ENCODE measurements at regions not wholly inside any gene's neighbourhood (a gene's known extent, or its start where the extent isn't known, plus 50 kb on each side); places are given as distances from the start of the nearest gene placed in this dataset.

DNA sequence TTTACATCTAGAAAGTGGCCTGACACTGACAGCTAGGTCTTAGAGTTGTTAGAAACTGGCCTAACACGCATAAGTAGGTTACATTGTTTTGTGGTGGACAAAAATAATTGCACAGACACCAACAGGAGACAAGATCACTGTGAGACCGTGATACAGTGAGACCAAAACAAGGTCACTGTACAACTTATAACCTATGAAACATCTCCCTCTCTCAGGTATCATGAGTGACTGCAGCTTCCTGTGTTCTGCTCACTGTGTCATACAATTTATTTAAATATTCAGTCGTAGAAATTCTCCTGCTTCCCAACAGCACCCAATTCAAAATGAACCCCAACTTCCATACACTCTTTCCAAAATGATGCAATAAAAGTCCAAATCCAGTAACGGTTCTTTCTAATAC lies 2165.2 kb downstream of the PCDH9 start:
- TF ChIP-seq, protein P1, sequence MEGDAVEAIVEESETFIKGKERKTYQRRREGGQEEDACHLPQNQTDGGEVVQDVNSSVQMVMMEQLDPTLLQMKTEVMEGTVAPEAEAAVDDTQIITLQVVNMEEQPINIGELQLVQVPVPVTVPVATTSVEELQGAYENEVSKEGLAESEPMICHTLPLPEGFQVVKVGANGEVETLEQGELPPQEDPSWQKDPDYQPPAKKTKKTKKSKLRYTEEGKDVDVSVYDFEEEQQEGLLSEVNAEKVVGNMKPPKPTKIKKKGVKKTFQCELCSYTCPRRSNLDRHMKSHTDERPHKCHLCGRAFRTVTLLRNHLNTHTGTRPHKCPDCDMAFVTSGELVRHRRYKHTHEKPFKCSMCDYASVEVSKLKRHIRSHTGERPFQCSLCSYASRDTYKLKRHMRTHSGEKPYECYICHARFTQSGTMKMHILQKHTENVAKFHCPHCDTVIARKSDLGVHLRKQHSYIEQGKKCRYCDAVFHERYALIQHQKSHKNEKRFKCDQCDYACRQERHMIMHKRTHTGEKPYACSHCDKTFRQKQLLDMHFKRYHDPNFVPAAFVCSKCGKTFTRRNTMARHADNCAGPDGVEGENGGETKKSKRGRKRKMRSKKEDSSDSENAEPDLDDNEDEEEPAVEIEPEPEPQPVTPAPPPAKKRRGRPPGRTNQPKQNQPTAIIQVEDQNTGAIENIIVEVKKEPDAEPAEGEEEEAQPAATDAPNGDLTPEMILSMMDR (IDR thresholded peaks at IDR 0.05) = no peak
- TF ChIP-seq ZFX (IDR thresholded peaks at IDR 0.05; ENCODE audit: borderline replicate concordance) = no peak

DNA sequence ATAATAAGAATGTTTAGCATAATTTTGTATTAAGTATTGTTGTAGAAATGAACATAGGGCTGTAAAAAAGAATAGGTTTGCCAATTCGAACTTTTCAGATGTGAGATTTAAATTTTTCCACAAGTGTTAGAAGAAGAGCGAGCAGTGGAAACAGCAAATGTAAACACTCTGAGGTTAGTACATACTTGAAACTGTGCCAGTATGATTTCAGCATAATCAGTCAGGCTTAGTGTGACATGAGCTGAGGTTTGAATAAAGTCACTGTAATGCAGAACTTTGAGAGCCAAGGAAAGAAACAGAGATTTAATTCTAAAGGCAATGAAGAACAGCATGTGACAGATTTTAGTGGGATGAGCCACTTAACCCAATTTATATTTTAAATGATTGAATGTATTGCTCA lies 2166.4 kb downstream of the PCDH9 start:
- TF ChIP-seq ZFX (IDR thresholded peaks at IDR 0.05; ENCODE audit: borderline replicate concordance) = no peak
- TF ChIP-seq, protein P1 (IDR thresholded peaks at IDR 0.05) = no peak
- H3K27ac ChIP-seq = no peak overlapping the region

More for the DNA sequence above, 2165.2 kb downstream of the PCDH9 start:
- no peak overlapping the region for H3K27ac ChIP-seq

DNA sequence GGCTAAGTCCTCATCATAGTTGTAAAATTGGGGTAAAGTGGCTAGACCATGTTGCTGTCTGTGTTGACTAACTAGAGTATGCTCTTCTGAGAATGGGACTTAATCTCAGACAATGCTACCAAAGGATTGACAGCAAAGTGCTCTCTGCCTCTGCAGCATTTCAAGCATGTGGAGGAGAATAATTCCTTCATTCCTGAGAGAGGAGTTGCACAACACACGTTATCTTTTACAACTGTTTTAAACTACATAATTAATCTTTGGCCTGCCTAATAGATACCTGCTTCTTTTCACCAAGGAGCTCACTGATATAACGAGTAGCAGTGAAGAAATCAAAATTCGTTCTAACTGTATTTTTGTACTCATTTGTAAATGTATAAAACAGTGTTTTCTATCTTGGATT lies 2172.2 kb downstream of the PCDH9 start:
- no peak overlapping the region for H3K27ac ChIP-seq
- TF ChIP-seq ZFX (IDR thresholded peaks at IDR 0.05; ENCODE audit: borderline replicate concordance) = no peak
- TF ChIP-seq, protein P1 (IDR thresholded peaks at IDR 0.05) = no peak

DNA sequence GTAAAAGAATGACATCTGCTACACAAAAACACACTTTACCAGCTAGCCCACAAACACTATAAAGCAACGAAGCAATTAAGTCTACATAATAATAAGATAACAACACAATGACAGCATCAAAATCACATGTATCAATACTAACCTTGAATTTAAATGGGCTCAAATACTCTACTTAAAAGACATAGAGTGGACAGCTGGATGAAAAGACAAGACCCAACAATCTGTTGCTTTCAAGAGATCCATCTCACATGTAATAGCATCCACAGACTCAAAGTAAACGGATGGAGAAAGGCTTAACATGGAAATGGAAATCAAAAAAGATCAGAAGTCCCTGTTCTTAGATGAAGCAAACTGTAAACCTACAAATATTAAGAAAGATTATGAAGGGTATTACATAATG lies 2175.9 kb downstream of the PCDH9 start:
- TF ChIP-seq, protein P1 (IDR thresholded peaks at IDR 0.05) = no peak
- TF ChIP-seq ZFX (IDR thresholded peaks at IDR 0.05; ENCODE audit: borderline replicate concordance) = no peak
- H3K27ac ChIP-seq = no peak overlapping the region

DNA sequence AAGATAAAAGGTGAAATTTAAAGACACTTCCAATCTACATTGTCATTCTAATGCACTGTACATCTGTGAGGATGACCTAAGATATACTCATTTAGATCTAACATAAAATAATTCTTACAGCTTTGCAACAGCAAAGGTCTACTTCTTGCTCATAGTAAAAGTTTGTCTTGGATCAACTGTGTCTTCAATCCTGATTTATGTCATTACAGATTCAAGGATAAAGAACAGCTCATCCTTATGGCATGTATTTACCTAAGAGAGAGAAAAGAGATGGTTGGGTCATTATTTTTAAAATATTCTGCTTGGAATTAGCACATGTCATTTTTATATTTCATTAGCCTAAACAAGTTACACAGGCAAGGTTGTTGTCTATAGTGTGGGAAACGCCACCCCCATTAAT lies 2193.1 kb downstream of the PCDH9 start:
- TF ChIP-seq, protein P1 (IDR thresholded peaks at IDR 0.05) = no peak
- no peak for TF ChIP-seq ZFX (IDR thresholded peaks at IDR 0.05; ENCODE audit: borderline replicate concordance)
- no peak overlapping the region for H3K27ac ChIP-seq

DNA sequence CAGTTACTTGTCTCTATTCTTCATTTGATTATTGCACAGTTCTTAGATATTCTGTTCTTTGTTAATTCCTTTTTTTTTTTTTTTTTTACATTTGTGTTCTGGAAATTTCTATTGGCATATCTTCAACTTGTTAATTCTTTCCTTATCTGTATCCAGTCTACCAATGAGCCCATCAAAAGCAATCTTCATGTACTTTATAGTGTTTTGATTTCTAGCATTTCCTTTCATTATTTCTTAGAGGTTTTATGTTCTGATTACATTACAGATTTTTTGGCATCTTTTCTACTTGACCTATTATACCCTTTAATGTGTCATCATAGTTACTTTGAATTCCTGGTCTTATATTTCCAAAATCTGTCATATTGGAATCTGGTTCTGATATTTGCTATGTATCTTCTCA lies 2194.8 kb downstream of the PCDH9 start:
- TF ChIP-seq ZFX (IDR thresholded peaks at IDR 0.05; ENCODE audit: borderline replicate concordance) = no peak
- TF ChIP-seq, protein P1 (IDR thresholded peaks at IDR 0.05) = no peak
- H3K27ac ChIP-seq = no peak overlapping the region

DNA sequence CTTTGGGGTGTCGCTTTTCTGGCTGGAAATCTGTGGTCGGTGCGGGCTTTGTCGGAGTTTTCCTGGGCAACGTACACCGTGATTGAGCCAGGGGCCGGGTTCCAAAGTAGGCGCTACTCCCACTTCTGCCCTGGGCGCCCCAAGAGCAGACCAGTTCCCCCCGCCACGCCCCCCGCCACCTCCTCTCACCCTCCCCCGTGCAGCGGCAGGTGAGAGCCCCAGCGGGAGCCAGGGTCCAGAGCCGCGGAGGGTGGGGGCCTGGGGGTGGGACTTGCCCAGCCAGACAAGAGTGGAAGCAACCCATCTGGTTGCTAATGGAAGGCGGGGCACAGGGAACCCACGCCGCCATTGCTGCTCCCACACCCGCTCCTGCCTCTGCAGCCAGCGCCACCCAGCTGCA lies 2195.9 kb downstream of the PCDH9 start:
- H3K27ac ChIP-seq = no peak overlapping the region
- TF ChIP-seq ZFX (IDR thresholded peaks at IDR 0.05; ENCODE audit: borderline replicate concordance) = no peak
- TF ChIP-seq, protein P1 (IDR thresholded peaks at IDR 0.05) = no peak

Data from 22Rv1 (cell line).